GM18519 (cell line): ENCODE measurements at regions not wholly inside any gene's neighbourhood (a gene's known extent, or its start where the extent isn't known, plus 50 kb on each side); places are given as distances from the start of the nearest gene placed in this dataset.
"Not testable (repeated sequence)": the region's sequence is repeated elsewhere in the genome, so short reads cannot be mapped to it uniquely, and the experiment has no call there.

Experiments
- ATAC-seq: cut with Tn5 transposase; IDR thresholded peaks from one replicate; pipeline ENCODE4 v1.9.1; 2021; ENCODE audit warnings: mild to moderate bottlenecking, moderate library complexity; ENCODE audit not compliant: unreplicated experiment, low FRiP score

- not testable (repeated sequence) for ATAC-seq
Observed at GRCh38 chr16:29300030-29300491, 106.5 kb downstream of the NPIPB11 start.

- ATAC-seq: not testable (repeated sequence)
Observed at GRCh38 chr16:29298997-29299396, 107.5 kb downstream of the NPIPB11 start.

- ATAC-seq: not testable (repeated sequence)
Observed at GRCh38 chr16:29298307-29298706, 108.2 kb downstream of the NPIPB11 start.

- ATAC-seq: not testable (repeated sequence)
Observed at GRCh38 chr16:29297809-29298177, 108.7 kb downstream of the NPIPB11 start.

- ATAC-seq: not testable (repeated sequence)
Observed at GRCh38 chr16:29297144-29297808, 109.2 kb downstream of the NPIPB11 start.

GRCh38 chr16:29296176-29296575 is 110.3 kb downstream of the NPIPB11 start:
- not testable (repeated sequence) for ATAC-seq

GRCh38 chr16:29294951-29295795 is 111.3 kb downstream of the NPIPB11 start:
- ATAC-seq: not testable (repeated sequence)

GRCh38 chr16:29294400-29294933 is 112.0 kb downstream of the NPIPB11 start:
- not testable (repeated sequence) for ATAC-seq

GRCh38 chr16:29293545-29293944 is 113.0 kb downstream of the NPIPB11 start:
- not testable (repeated sequence) for ATAC-seq

GRCh38 chr16:29292952-29293471 is 113.5 kb downstream of the NPIPB11 start:
- ATAC-seq: not testable (repeated sequence)

GRCh38 chr16:29291329-29292271 is 114.9 kb downstream of the NPIPB11 start:
- not testable (repeated sequence) for ATAC-seq

- ATAC-seq: no peak
Observed at GRCh38 chr16:29290631-29291247, 115.8 kb downstream of the NPIPB11 start.

- ATAC-seq: not testable (repeated sequence)
Observed at GRCh38 chr16:29289516-29290239, 116.8 kb downstream of the NPIPB11 start.

- not testable (repeated sequence) for ATAC-seq
Observed at GRCh38 chr16:29288711-29289474, 117.6 kb downstream of the NPIPB11 start.

GRCh38 chr16:29287871-29288535 is 118.5 kb downstream of the NPIPB11 start:
- ATAC-seq: not testable (repeated sequence)

GRCh38 chr16:29287246-29287645 is 119.3 kb downstream of the NPIPB11 start:
- ATAC-seq: not testable (repeated sequence)

- not testable (repeated sequence) for ATAC-seq
Observed at GRCh38 chr16:29286796-29287195, 119.7 kb downstream of the NPIPB11 start.
